Ascending aorta (tissue), 2 donors: ENCODE measurements at regions not wholly inside any gene's neighbourhood (a gene's known extent, or its start where the extent isn't known, plus 50 kb on each side); places are given as distances from the start of the nearest gene placed in this dataset.

Experiments used
- DNase-seq, 2 donors: peaks; one replicate each; pipeline ENCODE4 v3.0.0-alpha.2; 2019; ENCODE audit warnings: low spot score in 2 of 2
- H3K27ac ChIP-seq, 2 donors: fragments of 200-600 bp; sonication (generic); one replicate each; pipeline ENCODE4 v1.5.1; 2016 to 2017; ENCODE audit warnings: mild to moderate bottlenecking in 1 of 2
- H3K27me3 ChIP-seq: fragments of 200-600 bp; sonication (generic); one replicate; pipeline ENCODE4 v1.5.1; 2017
- H3K36me3 ChIP-seq, 2 donors: fragments of 200-600 bp; sonication (generic); one replicate each; pipeline ENCODE4 v1.5.1; 2016
- H3K4me1 ChIP-seq, 2 donors: fragments of 200-600 bp; sonication (generic); one replicate each; pipeline ENCODE4 v1.5.1; 2016 to 2017; ENCODE audit warnings: mild to moderate bottlenecking in 1 of 2
- H3K4me3 ChIP-seq, 2 donors: fragments of 200-600 bp; sonication (generic); one replicate each; pipeline ENCODE4 v1.5.1; 2016 to 2017; ENCODE audit warnings: mild to moderate bottlenecking in 1 of 2
- H3K9me3 ChIP-seq, 2 donors: fragments of 200-600 bp; sonication (generic); one replicate each; pipeline ENCODE4 v1.5.1; 2016
- intact Hi-C: fragments of 100-400 bp; cut with DNase I; formaldehyde crosslinking; loops from one replicate; pipeline ENCODE4 v1.15.1; 2023
- TF ChIP-seq, protein P1 (sequence below), 3 experiments: fragments of 200-600 bp in 2 of 3; fragments of 450-650 bp in 1 of 3; sonication (generic) in 2 of 3; IDR thresholded peaks; one replicate each; pipeline ENCODE4 v1.5.1; 2016 to 2019; ENCODE audit warnings: antibody characterized with exemption in 3 of 3, mild to moderate bottlenecking in 1 of 3, moderate library complexity in 1 of 3

- intact Hi-C loops: loop anchor here (5.0 kb wide), 3 partner anchors 95 to 345 kb away; no protein-coding TSS in a partner anchor
- TF ChIP-seq, protein P1, sequence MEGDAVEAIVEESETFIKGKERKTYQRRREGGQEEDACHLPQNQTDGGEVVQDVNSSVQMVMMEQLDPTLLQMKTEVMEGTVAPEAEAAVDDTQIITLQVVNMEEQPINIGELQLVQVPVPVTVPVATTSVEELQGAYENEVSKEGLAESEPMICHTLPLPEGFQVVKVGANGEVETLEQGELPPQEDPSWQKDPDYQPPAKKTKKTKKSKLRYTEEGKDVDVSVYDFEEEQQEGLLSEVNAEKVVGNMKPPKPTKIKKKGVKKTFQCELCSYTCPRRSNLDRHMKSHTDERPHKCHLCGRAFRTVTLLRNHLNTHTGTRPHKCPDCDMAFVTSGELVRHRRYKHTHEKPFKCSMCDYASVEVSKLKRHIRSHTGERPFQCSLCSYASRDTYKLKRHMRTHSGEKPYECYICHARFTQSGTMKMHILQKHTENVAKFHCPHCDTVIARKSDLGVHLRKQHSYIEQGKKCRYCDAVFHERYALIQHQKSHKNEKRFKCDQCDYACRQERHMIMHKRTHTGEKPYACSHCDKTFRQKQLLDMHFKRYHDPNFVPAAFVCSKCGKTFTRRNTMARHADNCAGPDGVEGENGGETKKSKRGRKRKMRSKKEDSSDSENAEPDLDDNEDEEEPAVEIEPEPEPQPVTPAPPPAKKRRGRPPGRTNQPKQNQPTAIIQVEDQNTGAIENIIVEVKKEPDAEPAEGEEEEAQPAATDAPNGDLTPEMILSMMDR (IDR thresholded peaks at IDR 0.05): no peak
- DNase-seq: no peak
- Histone ChIP-seq H3K4me1 (peaks cover 3 to 11% of the 10 kb centered on the region in 2 donors), H3K27me3 (no peaks in the 10 kb centered on the region), H3K4me3 (no peak overlapping the region), H3K27ac (no peak overlapping the region), H3K36me3 (no peaks in the 10 kb centered on the region), H3K9me3 (no peaks in the 10 kb centered on the region)
Observed at GRCh38 chr6:2447318-2447920, 202.0 kb upstream of the GMDS start.

DNA sequence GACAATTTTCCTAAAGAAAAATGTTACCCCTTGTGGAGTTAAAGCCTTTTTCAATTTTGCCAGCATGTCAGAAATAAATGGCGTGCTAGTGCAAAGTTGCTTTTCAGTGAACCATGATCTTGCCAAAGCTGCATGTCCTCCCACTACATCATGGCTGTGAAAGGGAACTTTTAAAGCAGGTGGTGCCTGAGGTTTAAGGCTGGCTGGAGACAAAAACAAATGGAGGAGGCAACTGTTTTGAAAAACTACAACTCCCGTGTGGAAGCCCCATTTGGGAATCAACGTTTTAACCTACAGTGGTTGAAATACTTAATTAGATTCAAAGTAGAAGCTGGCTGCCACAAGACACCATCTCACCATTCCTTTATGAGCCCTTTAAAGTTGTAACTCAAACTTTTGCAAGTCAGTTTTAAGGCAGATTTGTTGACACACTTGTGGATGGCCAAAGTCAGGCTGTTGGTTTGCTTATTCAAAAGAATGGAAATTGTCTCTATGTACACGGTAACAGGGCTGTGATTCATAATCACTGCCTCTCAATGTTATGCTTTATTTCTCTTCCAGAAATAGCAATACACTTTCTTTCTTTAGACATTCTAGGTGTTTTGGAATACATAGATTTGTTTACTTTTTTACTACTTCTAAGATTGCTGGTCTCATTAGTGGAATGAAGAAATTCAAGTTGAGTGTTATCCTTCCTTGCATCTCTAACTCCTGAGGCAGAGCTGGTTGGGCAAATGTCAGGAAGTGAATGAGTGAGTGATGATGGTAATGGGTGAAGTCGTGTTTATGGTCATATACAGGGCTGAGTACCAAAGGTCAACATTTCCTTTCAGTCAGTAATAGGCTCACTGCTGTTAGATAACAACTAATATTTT, 196.4 kb upstream of the GMDS start:
- intact Hi-C loops: no loop called here
- Histone ChIP-seq H3K27ac (no peak overlapping the region), H3K27me3 (no peaks in the 10 kb centered on the region), H3K36me3 (no peaks in the 10 kb centered on the region), H3K4me1 (no peaks in the 10 kb centered on the region), H3K4me3 (no peak overlapping the region), H3K9me3 (no peaks in the 10 kb centered on the region)
- TF ChIP-seq, protein P1 (IDR thresholded peaks at IDR 0.05): no peak
- no peak for DNase-seq

GRCh38 chr6:2440516-2440915, 195.1 kb upstream of the GMDS start:
- no peak overlapping the region for H3K4me3 ChIP-seq
- intact Hi-C loops: no loop called here
- no peaks in the 10 kb centered on the region for H3K9me3 ChIP-seq
- no peaks in the 10 kb centered on the region for H3K27me3 ChIP-seq
- H3K27ac ChIP-seq: no peak overlapping the region
- no peaks in the 10 kb centered on the region for H3K4me1 ChIP-seq
- H3K36me3 ChIP-seq: no peaks in the 10 kb centered on the region
- no peak for DNase-seq
- TF ChIP-seq, protein P1 (IDR thresholded peaks at IDR 0.05): no peak

DNA sequence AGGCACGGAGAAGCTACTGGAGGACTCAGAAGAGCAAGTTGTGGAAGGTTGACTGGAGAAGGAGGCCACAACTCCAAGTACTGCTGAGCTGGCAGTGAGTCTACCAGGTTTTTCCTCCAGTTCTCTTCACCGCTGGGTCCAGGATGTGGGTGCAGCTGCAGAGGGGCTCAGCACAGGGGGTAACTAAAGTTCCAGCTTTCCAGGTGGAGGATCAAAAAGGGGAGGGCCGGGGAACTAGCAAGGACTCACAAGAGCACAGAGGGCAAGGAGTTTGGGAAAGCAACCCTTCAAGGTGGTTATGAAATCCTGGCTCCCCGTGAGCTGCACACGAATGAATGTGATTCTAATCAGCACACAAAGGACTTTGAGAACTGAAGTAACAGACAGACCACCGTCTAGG, 194.2 kb upstream of the GMDS start:
- no peak overlapping the region for H3K27ac ChIP-seq
- H3K4me1 ChIP-seq: no peaks in the 10 kb centered on the region
- no peaks in the 10 kb centered on the region for H3K9me3 ChIP-seq
- intact Hi-C loops: no loop called here
- H3K27me3 ChIP-seq: no peaks in the 10 kb centered on the region
- no peak overlapping the region for H3K4me3 ChIP-seq
- DNase-seq: no peak
- H3K36me3 ChIP-seq: no peaks in the 10 kb centered on the region
- TF ChIP-seq, protein P1 (IDR thresholded peaks at IDR 0.05): no peak

GRCh38 chr6:2439082-2439481, 193.7 kb upstream of the GMDS start:
- intact Hi-C loops: no loop called here
- Histone ChIP-seq H3K4me3 (no peak overlapping the region), H3K36me3 (no peaks in the 10 kb centered on the region), H3K27me3 (no peaks in the 10 kb centered on the region), H3K27ac (no peak overlapping the region), H3K4me1 (no peaks in the 10 kb centered on the region), H3K9me3 (no peaks in the 10 kb centered on the region)
- no peak for DNase-seq
- TF ChIP-seq, protein P1 (IDR thresholded peaks at IDR 0.05): no peak
